Testis (tissue), 2 donors: ENCODE measurements at regions not wholly inside any gene's neighbourhood (a gene's known extent, or its start where the extent isn't known, plus 50 kb on each side); places are given as distances from the start of the nearest gene placed in this dataset.
"Not testable (repeated sequence)": the region's sequence is repeated elsewhere in the genome, so short reads cannot be mapped to it uniquely, and the experiment has no call there.

Source experiments
- DNase-seq: peaks from one replicate; pipeline ENCODE4 v3.0.0-alpha.2; 2019
- H3K27ac ChIP-seq, 2 donors: fragments of 200-600 bp; sonication (generic); one replicate each; pipeline ENCODE4 v1.5.1; 2019
- H3K27me3 ChIP-seq: fragments of 200-600 bp; sonication (generic); one replicate; pipeline ENCODE4 v1.5.1; 2019
- H3K36me3 ChIP-seq: fragments of 200-600 bp; sonication (generic); one replicate; pipeline ENCODE4 v1.5.1; 2017; ENCODE audit warnings: low read depth; ENCODE audit errors: missing control alignments
- H3K4me1 ChIP-seq: fragments of 200-600 bp; sonication (generic); one replicate; pipeline ENCODE4 v1.5.1; 2019
- H3K4me3 ChIP-seq, 2 donors: fragments of 200-600 bp; sonication (generic); one replicate each; pipeline ENCODE4 v1.5.1; 2017 to 2019
- H3K9me3 ChIP-seq: fragments of 200-600 bp; sonication (generic); one replicate; pipeline ENCODE4 v1.5.1; 2017
- POLR2A ChIP-seq: fragments of 450-650 bp; IDR thresholded peaks from one replicate; pipeline ENCODE4 v1.6.1; 2017; ENCODE audit warnings: antibody characterized with exemption, mild to moderate bottlenecking, moderate library complexity
- WGBS, 2 donors: methylation state at CpG; one replicate each; pipeline ENCODE4 v1.1.5; 2018; 5-methylcytosine and 5-hydroxymethylcytosine counted together
- intact Hi-C: fragments of 100-400 bp; cut with DNase I; formaldehyde crosslinking; loops from one replicate; pipeline ENCODE4 v1.15.1; 2023; ENCODE audit warnings: low total_unique reads
- TF ChIP-seq, protein P1 (sequence below), 3 experiments: fragments of 450-650 bp in 2 of 3; fragments of 200-600 bp in 1 of 3; sonication (generic) in 1 of 3; IDR thresholded peaks; one replicate each; pipeline ENCODE4 v1.5.1; 2016 to 2019; ENCODE audit warnings: antibody characterized with exemption in 3 of 3, mild to moderate bottlenecking in 2 of 3, moderate library complexity in 1 of 3

DNA sequence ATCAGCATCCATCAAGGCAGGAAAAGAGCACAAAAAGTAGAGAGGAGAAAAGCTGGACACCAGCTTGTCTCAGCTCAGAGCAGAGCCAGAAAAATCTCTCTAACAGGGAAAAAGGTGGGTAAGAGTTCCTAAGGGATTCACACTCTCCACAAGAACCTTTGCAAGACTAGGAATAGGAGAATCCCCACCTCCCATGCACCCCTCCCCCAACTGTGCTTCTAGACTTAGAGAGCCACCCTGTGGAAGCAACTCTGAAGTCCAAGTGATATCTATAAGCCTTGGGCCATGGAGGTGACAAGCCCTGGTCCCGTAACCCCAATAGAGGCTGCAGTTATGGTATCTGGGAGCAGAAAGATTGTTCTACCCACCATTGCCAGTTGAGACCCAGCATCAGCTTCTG lies 267.6 kb upstream of the MTMR8 start:
- Histone ChIP-seq H3K27me3 (no peaks in the 10 kb centered on the region), H3K4me3 (no peak overlapping the region), H3K36me3 (no peaks in the 10 kb centered on the region), H3K4me1 (no peaks in the 10 kb centered on the region), H3K27ac (no peak overlapping the region), H3K9me3 (no peaks in the 10 kb centered on the region)
- no peak for DNase-seq
- WGBS, 2 donors: 83% methylated on average over 1 of the region's 1 CpG; no CpG with 5 or more reads in 1 of the 2 donors
- intact Hi-C loops: no loop called here
- no peak for TF ChIP-seq POLR2A
- TF ChIP-seq, protein P1, sequence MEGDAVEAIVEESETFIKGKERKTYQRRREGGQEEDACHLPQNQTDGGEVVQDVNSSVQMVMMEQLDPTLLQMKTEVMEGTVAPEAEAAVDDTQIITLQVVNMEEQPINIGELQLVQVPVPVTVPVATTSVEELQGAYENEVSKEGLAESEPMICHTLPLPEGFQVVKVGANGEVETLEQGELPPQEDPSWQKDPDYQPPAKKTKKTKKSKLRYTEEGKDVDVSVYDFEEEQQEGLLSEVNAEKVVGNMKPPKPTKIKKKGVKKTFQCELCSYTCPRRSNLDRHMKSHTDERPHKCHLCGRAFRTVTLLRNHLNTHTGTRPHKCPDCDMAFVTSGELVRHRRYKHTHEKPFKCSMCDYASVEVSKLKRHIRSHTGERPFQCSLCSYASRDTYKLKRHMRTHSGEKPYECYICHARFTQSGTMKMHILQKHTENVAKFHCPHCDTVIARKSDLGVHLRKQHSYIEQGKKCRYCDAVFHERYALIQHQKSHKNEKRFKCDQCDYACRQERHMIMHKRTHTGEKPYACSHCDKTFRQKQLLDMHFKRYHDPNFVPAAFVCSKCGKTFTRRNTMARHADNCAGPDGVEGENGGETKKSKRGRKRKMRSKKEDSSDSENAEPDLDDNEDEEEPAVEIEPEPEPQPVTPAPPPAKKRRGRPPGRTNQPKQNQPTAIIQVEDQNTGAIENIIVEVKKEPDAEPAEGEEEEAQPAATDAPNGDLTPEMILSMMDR (IDR thresholded peaks at IDR 0.05): no peak

DNA sequence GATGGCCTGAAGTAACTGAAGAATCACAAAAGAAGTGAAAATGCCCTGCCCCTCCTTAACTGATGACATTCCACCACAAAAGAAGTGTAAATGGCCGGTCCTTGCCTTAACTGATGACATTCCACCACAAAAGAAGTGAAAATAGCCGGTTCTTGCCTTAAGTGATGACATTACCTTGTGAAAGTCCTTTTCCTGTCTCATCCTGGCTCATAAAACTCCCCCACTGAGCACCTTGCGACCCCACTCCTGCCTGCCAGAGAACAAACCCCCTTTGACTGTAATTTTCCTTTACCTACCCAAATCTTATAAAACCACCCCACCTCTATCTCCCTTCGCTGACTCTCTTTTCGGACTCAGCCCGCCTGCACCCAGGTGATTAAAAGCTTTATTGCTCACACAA lies 262.0 kb upstream of the MTMR8 start:
- H3K27ac ChIP-seq, H3K36me3 ChIP-seq, H3K9me3 ChIP-seq, DNase-seq, intact Hi-C loops, H3K27me3 ChIP-seq, H3K4me1 ChIP-seq, H3K4me3 ChIP-seq: not testable (repeated sequence)
- WGBS, 2 donors: 26 to 28% methylated on average over 6 of the region's 6 CpGs

DNA sequence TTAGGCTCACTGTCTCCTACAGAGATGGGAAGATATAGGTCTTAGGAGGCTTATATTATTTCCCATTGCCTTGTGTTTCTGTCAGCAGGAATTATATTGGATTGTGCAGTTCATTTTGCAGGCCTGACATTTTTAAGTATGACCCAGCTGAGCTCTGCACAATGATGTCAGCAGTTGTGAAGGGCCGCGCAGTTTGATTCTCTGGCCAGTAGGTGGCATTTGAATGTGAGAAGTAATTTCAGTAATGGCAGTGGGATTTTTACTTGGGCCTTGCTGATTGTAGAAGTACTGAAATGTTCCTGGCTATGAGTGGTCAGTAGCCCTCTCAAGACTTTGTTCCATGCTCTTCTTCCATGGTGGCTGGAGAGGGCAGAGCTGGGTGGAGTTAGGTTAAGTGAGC lies 247.2 kb upstream of the MTMR8 start:
- no peak overlapping the region for H3K27ac ChIP-seq
- peak; percentile 13 for DNase-seq
- intact Hi-C loops: no loop called here
- no peak for TF ChIP-seq POLR2A
- TF ChIP-seq, protein P1 (IDR thresholded peaks at IDR 0.05): no peak
- H3K36me3 ChIP-seq: no peaks in the 10 kb centered on the region
- WGBS, 2 donors: 62 to 70% methylated on average over 2 of the region's 2 CpGs
- no peaks in the 10 kb centered on the region for H3K4me1 ChIP-seq
- no peaks in the 10 kb centered on the region for H3K27me3 ChIP-seq
- no peak overlapping the region for H3K4me3 ChIP-seq
- H3K9me3 ChIP-seq: no peaks in the 10 kb centered on the region
